CD4-positive, alpha-beta T cell treated with Interleukin-2 at 100 ng/mL for 4 hours (primary cell): ENCODE measurements at regions not wholly inside any gene's neighbourhood (a gene's known extent, or its start where the extent isn't known, plus 50 kb on each side); places are given as distances from the start of the nearest gene placed in this dataset.

Source experiments
- DNase-seq: peaks from one replicate; pipeline ENCODE4 v3.0.0-alpha.2; 2020; ENCODE audit warnings: low spot score

DNA sequence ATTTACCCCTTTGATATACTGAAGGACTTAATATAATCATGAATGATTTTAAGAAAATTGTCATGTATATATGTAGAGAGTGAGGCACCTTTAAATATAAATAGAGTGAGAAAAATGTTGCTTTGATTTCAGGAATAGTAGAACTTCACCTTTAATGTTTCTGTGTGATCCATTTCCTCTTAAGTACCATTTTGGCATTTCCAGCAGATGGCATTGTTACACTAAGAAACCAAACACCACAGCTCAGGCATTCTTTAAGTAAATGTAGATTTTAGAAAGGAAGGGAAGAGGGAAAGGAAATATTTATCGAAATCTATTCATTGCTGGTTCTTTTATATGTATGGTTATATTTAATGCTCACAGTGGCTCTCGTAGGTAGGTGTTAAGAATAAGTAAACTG is 556.7 kb upstream of the FBXO33 start:
- DNase-seq: no peak

DNA sequence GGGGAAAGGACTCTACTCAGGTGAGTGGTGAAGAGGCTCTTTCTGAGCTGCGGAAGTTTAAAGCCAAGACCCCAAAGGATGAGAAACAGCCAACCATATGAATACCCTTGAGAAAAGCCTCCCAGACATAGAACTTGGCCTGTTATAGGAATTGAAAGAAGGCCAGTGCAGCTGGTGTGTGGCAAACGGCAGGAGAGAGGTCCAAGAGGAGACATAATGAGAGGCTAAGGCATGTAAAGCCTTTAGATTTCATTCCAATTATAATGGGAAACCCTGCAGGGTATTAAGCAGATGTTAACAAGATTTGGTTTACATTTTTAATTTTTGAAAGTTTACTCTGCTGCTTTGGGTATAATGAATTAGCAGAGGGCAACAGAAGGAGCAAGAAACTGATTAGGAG is 552.1 kb upstream of the FBXO33 start:
- no peak for DNase-seq

DNA sequence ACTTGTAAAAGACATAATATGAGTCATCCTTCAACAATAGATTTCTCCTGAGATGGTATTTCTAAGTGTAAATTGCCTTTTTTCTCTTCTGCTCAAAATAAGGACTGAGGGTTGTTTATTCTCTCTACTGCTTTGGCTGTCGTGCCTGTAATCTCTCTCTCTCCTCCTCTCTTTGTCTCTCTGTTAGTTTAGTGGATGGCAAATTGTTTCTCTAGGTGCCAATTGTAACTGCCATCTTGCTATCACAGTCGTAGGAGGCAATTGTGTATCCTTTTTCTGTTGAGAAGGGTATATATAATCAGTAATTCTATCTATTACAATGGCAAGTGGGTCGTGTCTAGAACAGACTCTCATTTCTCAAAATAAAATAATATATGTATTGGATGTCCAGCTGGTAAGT is 545.0 kb upstream of the FBXO33 start:
- no peak for DNase-seq

DNA sequence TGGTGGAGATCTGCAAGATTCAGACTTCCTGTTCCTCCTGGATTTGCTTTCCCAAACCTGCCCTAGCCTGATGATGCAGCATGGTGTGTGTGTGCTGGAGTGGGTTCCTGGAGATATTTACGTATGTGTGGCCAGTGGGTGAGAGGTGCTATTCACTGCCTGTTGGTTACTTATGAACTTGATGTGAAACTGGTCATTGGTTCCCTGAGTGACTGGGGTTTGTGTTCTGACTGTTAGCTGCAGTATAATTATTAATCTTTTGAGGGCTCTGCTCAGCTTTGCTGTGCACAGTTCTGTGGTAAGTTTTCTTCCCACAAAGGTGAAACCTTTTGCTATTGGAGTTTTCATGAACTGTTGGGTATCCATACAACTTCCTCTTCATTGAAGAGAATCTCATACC is 541.8 kb upstream of the FBXO33 start:
- no peak for DNase-seq

DNA sequence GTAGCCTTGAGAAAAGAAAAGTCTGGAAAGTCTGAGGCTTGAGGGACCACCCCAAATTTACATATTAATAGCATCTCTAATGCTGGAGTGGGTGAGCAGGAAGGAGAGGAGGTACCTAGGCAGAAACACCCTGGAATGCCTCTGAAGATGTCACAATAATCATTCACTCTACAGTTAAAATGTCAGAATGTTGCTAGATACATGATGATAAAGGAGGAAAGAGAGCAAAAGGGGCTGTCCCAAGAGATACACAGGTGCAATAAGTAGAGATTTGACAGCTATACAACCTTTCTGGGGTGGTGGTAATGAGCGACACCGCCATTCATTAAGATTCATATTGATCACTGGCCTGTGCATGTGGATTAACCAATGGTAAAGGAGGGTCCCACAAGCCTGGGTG is 540.5 kb upstream of the FBXO33 start:
- DNase-seq: no peak

DNA sequence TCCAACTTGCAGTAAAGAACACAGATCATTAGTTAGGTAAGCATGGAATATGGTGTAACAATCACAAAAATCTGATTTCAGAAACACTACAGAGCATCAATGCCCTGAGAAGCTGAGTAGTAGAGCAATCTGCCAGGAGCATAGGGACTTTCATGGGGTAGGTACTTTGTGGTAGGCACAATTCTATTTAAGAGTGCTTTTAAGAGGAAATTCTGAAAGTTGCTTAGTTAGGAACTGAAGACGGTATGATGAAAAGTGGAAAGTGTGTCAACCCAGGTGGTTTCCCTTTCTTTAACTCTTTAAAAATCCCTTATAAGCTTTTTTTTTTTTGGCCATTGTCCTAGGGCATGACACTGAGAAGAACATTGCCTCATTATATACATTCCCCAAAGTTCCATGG is 535.7 kb upstream of the FBXO33 start:
- no peak for DNase-seq

DNA sequence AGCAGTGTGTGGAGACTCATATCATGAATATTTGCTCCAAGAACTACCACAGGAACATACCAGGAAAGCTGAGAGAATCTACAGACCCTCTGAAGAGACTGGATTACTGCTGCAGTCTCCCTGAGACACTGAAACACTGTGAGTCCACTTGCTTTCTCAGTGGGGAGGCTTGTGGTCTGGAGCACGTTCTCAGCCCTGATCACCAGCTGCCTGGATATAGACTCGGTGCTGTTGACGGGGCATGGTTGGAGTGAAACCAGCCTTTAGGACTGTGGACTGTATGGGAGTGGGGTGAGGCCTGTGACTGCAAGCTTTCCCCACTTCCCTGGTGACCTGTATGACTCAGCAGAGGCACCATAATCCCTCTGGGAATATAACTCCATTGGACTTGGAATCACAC is 525.8 kb upstream of the FBXO33 start:
- no peak for DNase-seq

DNA sequence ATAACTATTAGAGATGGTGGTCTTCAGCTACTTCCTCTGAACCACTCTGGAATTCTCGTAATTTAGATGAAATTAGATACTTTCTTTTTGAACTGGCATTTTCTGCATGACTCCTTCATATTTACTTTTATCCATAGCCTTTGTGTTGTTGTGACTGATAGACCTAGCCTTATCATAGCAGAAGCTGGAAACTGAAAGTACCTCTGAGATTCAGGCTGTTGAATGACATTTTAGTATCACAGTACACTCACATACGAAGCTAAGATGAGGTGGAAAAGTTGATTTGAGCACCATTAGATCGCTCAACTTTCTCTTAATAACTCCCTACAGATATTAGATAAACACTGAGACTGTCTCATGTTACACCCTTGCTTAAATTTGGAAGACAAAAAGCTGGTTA is 525.1 kb upstream of the FBXO33 start:
- DNase-seq: no peak

DNA sequence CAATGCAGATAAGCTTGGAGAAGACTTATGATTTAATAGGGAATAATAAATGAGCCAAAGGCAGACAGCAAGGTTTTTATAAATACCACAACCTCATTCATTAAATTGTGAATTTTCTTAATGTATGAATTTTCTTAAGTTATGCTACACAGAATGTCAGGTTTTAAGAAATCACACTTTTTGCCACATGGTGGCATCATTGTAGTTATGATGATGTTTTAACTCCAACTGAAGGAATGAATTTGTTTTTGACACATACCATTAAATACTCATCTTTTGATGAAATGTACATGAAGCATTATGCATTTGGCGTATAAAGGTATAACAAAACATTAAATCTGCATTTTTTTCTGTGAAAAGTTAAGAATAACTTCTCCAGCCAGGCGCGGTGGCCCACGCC is 524.1 kb upstream of the FBXO33 start:
- no peak for DNase-seq

DNA sequence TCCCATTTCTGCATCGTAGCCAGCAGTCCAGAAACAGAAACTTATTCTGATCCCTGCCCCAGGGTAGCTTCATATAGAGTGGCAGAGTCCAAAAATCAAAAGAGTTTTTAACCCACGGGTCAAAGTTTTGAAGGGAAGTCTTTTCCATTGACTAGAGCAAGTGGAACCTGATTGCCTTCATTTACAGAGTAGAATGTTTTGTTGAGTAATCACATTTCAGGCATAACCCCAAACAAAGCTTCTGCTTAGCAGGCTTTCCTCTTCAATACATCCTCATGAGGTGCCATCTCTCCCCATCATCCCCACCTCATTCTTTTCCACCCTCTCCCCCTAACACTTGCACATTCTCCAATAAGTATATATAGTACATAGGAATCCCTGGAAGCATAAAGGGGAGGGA is 516.0 kb upstream of the FBXO33 start:
- no peak for DNase-seq

DNA sequence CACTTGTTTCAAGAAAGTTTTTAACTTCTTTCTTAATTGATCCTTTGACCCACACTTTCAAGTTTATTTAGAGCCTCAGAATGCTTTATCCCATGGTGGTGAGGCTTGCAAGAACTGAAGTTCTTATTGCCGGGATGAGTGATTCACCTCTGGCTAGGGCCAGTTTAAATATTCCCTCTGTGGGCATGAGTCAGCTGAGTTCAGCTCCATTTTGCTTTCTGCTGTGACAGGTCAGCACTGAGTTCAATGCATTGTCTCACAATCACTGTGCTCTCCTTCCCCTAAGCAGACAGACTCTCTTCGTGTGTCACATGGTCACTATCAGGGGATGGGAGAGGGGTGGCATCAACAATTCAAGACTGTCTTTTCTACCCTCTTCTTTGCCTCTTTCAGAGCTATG is 514.6 kb upstream of the FBXO33 start:
- no peak for DNase-seq

DNA sequence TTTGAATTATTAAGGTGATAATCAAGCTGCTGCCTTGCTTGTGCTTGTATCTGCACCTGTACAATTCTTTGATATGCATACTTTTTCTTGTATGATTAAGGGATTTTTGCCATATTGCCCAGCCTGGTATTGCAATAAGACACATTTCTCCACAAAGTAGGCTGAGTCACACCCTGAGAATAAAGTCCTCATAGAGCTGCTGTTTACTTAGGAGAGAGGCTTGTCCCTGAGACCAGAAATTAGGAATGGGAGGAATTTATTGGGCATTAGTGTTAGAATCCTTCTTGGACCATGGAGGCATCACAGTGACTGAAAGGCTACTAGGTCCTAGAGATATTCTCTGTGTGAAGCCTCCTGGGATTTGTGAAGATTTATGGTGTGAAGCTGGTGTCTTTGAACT is 506.8 kb upstream of the FBXO33 start:
- DNase-seq: no peak

DNA sequence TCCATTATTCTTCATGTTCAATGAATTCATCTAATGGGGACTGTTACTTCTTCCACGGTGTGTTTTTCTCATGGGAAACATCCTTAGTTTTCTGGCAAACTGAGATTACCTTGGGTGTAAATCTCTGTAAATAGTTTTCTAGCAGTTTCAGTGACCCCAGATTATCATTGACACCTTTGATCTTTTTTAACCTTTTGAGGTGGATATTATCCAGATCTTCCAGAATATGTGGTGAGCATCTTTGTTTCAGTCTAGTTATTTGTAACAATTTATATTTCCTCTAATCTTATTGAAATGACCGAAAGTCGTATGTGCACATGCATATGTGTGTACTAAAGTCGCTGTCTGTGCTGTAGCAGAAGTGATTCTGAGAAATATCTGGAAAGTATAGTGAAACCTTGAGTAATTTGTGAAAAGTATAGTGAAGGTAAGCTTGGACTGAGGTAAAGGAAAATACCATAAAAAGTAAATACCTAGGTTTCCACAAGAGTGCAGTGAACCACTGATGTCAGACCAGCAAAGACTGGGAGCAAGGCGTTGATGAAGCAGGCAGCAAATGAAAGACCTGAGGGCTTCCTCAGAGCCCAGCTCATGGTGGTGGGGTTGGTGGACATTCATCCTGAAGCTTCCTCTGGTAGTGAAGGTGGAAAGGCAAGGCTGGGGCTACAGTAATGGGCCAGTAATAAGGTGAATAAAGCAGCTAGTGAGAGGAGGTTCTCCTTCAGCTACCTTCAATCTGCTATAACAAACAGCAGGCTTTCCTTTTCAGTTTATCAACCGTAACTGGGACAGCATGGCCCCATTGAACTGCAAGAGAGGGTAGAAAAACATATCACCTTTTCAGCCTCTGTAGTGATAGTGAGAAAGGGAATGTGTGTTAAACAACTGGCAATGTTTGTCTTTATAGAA is 480.2 kb upstream of the FBXO33 start:
- DNase-seq: no peak

DNA sequence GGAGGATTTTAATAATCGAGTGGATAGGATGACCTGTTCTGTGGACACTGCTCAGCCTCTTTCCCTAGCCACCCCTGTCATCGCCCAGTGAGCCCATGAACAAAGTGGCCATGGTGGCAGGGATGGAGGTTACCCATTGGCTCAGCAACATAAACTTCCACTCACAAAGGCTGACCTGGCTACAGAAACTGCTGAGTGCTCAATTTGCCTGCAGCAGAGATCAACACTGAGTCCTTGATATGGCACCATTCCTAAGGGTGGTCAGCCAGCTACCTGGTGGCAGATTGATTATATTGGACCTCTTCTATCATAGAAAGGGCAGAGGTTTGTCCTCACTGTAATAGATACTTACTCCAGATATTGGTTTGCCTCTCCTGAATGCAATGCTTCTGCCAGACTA is 465.4 kb upstream of the FBXO33 start:
- no peak for DNase-seq

DNA sequence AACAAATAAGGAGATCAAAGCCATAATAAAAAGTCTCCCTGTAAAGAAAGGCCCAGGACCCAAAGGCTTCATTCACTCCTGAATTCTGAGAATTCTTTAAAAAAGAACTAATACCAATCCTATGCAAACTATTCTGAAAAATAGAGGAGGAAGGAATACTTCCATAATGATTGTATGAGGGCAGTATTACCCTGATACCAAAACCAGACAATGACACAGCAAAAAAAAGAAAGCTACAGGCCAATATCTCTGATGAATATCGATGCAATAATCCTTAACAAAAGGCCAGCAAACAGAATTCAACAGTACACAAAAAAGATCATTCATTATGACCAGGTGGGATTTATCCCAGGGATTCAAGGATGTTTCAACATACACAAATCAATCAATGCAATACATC is 457.8 kb upstream of the FBXO33 start:
- DNase-seq: no peak

DNA sequence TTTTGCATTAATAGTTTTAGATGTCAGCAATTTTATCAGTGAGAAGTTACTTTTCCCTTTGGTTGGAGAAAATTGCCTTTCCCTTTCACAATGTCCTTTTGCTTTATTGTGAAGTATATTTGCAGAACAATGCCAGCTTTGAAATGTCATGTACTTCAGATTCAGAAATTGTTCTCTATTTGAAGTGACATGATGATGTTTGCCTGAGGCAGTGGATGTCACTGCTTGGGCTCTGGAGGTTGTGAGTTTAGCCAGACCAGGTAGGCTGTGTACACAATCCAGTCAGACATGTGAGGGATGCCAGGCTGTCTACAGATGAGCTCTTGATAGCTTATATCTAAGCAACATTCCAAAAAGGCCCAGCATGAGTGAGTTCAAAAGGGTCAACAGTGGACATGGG is 451.9 kb upstream of the FBXO33 start:
- DNase-seq: no peak

DNA sequence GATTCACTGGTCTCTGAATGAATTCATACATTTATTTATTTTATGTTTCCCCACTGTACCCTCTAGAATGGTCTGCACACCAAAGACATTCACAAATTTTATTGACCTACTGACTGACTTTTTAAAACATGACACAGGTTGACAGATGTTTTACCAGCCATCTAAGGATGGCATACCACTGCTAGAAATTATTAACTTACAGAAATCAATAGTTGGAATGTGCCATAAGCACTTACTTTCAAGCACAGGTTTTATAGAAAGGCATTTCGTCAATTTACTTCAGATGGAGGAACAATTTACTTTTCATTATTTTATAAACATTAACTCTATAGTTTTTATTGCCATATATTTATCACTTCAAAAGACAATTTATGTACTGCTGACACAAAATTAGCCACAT is 448.7 kb upstream of the FBXO33 start:
- no peak for DNase-seq

DNA sequence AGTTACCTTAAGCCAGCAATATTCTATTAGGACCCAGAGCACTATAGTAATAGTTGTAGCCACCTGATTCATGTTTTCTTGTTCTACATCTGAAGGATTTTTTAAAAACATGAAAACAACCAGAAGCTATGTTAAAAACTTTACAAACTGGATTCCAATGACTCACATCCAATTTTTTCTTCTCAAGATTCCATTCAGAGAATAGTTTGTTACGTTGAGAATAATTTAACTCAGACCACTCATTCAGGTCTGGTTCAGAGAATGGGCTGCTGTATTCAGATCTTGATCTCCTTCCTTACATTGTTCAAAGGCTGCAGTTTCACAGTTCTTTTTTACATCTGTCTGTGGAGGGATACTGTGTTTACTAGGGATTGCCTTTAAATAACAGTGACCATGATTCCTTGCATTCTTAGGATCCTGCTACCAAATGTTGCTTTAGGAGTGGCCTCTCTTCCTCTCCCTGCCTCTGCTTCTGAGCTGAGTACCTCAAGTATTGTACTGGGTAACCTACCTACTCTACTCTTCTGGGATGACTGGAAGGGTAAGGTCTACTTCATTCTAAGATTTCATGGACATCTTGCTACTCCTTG is 448.0 kb upstream of the FBXO33 start:
- DNase-seq: no peak

DNA sequence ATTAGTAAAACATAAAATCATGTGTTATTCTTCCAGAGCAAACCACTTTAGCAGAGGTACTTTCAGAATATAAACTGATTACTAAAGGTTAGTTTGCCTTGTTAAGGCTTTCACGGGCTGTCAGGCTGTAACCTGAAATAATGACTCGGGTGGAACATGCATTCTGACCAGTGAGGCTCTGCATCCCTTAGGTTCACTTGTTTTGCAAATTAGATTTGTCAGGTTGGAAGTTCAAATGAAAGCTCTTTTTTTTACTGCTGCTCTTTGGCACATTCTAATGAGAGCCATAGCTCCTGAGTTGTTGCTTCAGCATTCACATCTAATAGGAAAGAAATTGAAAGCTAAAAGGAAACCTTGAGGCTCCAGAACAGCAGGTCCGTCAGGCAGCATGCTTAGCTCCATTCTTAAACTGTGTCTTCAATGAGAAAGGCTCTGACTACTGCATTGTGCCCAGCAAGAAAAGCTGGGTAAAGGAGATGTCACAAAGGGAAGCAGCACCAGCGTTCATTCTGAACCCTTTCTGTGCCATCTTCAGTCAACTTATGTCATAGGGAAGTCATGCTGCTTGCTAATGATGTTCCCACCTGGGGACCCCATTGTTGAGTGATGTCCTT is 445.5 kb upstream of the FBXO33 start:
- DNase-seq: no peak

DNA sequence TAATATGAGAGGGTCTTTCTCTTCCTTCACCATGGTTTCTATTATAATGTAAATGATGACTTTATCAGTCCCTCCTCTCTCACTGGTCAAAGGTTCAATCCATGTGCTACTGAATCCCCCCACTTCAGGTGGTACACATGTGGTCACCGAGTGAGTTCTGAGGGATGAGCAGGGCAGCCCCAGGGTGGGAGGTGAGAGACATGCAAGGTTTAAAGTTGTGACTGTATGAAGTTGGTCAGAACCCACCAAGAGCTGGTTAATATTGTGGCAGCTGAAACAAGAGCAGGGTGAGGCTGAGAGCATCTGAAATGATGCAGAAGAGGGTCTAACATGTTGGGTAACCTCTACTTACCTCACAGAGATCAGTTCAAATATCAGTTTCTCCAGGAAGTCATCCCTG is 444.7 kb upstream of the FBXO33 start:
- DNase-seq: no peak

DNA sequence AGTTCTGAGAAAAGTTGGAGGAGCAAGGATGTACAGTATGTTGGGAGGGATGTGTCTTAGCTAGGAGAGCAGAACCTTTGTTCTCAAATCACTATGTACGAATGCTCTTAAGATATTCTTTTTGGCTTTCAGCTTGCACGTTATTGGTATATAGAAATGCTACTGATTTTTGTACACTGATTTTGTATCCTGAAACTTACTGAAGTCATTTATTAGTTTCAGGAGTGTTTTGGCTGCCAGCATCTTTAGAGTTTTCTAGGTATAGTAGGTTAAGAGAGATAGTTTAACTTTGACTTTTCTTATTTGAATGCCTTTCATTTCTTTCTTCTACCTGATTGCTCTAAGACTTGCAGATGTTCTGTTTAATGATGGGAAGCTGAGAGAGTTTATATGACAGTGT is 442.8 kb upstream of the FBXO33 start:
- DNase-seq: no peak

DNA sequence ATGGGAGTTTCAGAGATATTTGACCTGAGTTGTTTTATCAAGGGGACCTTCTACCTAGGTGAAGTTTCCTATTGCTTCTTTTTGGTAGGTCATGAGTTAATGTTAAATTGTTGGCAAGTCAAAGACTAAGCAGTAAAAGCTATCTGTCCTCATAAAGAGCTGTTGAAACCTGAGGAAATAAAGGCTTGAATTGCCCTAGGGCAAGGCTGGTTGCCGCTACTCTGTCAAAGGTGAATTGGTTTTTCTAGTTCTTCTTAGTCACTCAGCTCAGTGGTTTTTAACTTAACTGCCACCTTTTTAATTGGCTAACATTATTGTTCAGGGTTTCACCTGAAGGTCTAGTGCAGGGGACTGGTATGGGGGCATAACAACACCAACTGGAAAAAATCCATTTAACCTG is 441.6 kb upstream of the FBXO33 start:
- DNase-seq: no peak

DNA sequence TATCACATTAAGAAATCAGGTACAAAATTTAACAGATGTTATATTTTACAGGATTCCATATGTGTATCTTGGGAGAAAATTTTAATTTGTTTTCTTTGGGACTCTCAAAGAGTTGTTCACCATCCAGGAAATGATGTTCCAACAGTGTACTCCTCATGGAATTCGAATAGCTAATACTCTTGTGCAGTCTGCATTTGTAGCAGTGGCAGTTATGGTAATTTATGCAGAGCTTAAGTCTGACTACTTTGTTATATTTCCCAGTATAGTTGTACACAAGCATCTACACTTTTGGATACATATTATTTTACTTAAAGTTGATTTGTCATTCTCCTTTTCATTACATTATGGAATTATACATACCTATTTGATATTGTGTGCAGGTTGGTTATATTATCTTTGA is 436.7 kb upstream of the FBXO33 start:
- no peak for DNase-seq

DNA sequence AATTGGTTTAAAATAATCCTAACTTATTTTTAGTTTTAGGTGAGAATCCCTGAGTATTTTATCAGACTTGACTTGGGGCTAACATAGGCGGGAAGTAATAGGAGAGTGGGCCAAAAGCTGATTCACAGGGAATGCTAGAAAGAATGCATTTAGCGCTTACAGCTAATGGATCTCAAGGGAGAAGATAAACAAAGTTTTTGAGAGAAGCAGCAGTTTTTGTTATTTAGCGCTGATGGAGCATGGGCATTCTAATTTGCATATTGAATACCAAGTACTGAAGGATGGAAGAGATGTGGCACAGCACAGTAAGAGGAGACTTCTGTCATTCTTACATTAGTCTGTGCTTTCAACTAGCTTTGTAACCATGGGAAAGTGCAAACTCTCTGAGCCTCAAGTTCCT is 436.0 kb upstream of the FBXO33 start:
- DNase-seq: no peak
